ENCODE measurements at regions not wholly inside any gene's neighbourhood (a gene's known extent, or its start where the extent isn't known, plus 50 kb on each side); places are given as distances from the start of the nearest gene placed in this dataset.
"Not testable (repeated sequence)": the region's sequence is repeated elsewhere in the genome, so short reads cannot be mapped to it uniquely, and the experiment has no call there.

GRCh38 chr5:82523633-82524032 lies 245.5 kb upstream of the RPS23 start:
- H3K9ac ChIP-seq (ENCODE audit: low read depth, low read length): no peak overlapping the region
- no peaks in the 10 kb centered on the region for H3K36me3 ChIP-seq (ENCODE audit: control insufficient read depth, insufficient read depth, low read length)

GRCh38 chr5:82522897-82523296 lies 244.7 kb upstream of the RPS23 start:
- no peak overlapping the region for H3K9ac ChIP-seq (ENCODE audit: low read depth, low read length)

More at GRCh38 chr5:82523633-82524032, 245.5 kb upstream of the RPS23 start:
- no peaks in the 10 kb centered on the region for H3K27me3 ChIP-seq (ENCODE audit: control insufficient read depth, insufficient read depth, low read length)
- no peak overlapping the region for H3K27ac ChIP-seq (ENCODE audit: low read depth, low read length)
- H3K4me3 ChIP-seq (ENCODE audit: low read depth, low read length): no peak overlapping the region
- H3K4me1 ChIP-seq (ENCODE audit: control insufficient read depth, insufficient read depth, low read length): peaks cover 15% of the 10 kb centered on the region
- H3K9me3 ChIP-seq (ENCODE audit: control insufficient read depth, insufficient read depth, low read length): no peaks in the 10 kb centered on the region

DNA sequence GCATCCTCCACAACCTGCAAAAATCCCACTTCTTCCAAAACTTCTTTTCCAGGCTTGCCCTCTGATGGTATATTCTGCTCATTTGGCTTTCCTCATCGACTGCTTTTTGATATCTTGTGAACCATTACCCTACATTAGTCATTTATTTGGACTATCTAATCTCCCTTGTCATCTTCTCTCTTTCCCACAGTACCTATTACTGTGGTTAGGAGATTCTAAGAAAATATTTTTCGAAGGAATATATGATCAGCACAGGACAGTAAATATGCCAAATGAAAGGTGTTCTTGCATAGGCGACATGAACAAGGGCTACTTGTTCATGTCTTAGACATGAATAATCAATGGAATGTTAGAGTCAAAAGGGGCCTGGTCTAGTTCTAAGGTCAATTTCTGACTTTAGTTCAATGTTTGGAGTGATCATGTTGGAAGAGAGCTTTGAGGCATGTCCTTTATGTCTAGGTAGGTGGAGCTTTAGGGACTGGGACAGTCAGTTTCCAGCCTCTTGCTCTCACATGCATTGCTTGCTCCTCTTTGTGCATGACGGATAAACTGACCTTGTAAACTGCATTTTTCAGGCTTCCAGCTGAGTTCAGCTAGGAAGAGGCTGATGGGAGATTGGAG lies 243.4 kb upstream of the RPS23 start:
- Histone ChIP-seq H3K36me3 (ENCODE audit: control insufficient read depth, insufficient read depth, low read length) (no peaks in the 10 kb centered on the region), H3K4me3 (ENCODE audit: low read depth, low read length) (no peak overlapping the region), H3K9ac (ENCODE audit: low read depth, low read length) (no peak overlapping the region), H3K4me1 (ENCODE audit: control insufficient read depth, insufficient read depth, low read length) (peaks cover 15% of the 10 kb centered on the region), H3K27ac (ENCODE audit: low read depth, low read length) (no peak overlapping the region), H3K9me3 (ENCODE audit: control insufficient read depth, insufficient read depth, low read length) (no peaks in the 10 kb centered on the region), H3K27me3 (ENCODE audit: control insufficient read depth, insufficient read depth, low read length) (no peaks in the 10 kb centered on the region)

More at GRCh38 chr5:82522897-82523296, 244.7 kb upstream of the RPS23 start:
- no peaks in the 10 kb centered on the region for H3K9me3 ChIP-seq (ENCODE audit: control insufficient read depth, insufficient read depth, low read length)
- no peak overlapping the region for H3K27ac ChIP-seq (ENCODE audit: low read depth, low read length)
- H3K36me3 ChIP-seq (ENCODE audit: control insufficient read depth, insufficient read depth, low read length): no peaks in the 10 kb centered on the region
- no peak overlapping the region for H3K4me3 ChIP-seq (ENCODE audit: low read depth, low read length)
- peaks cover 15% of the 10 kb centered on the region for H3K4me1 ChIP-seq (ENCODE audit: control insufficient read depth, insufficient read depth, low read length)
- H3K27me3 ChIP-seq (ENCODE audit: control insufficient read depth, insufficient read depth, low read length): no peaks in the 10 kb centered on the region

DNA sequence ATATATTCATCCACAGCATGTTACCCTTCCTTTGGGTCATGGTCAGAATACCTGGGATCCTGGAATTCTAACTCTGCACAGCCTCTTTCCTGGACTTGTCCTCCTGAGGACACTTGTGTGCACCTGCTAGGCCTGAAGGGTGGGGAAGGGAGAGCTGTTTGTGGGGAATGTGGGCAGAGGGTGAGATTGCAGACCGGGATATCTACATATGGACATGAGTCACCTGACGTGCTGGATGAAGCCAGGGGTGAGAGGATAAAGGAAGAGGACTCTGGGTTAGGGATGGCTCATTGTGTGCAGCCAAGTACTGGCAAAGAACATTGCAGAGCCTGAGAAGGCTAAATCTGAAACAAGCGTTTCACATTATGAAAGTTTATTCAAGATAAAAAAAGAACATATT lies 241.4 kb upstream of the RPS23 start:
- no peaks in the 10 kb centered on the region for H3K36me3 ChIP-seq (ENCODE audit: control insufficient read depth, insufficient read depth, low read length)
- H3K27me3 ChIP-seq (ENCODE audit: control insufficient read depth, insufficient read depth, low read length): no peaks in the 10 kb centered on the region
- no peak overlapping the region for H3K4me3 ChIP-seq (ENCODE audit: low read depth, low read length)
- no peaks in the 10 kb centered on the region for H3K9me3 ChIP-seq (ENCODE audit: control insufficient read depth, insufficient read depth, low read length)
- peaks cover 15% of the 10 kb centered on the region for H3K4me1 ChIP-seq (ENCODE audit: control insufficient read depth, insufficient read depth, low read length)
- no peak overlapping the region for H3K27ac ChIP-seq (ENCODE audit: low read depth, low read length)
- no peak overlapping the region for H3K9ac ChIP-seq (ENCODE audit: low read depth, low read length)

DNA sequence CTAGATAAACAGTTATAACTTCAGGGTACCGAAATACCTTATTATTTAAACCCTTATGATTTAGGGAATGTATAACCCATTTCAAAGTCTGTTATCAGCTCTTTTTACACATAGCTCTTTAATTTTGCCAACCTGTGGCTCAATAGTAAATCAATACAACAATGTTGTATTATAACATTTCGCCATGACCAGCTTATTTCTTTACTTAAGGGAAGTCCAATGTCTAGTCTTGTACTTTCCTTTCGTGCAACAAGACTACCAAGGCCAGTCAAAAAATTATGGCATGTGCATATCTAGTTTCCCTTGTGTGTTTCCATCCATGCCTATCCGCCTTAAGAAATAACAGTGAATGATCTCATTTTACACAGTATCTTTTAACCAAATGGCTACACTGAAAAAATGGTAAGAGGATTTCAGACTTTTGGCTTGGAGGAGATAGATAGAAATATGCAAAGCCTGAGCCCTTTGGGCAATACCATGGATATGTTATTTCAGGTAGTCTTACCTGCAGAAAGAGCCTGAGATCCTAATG lies 239.5 kb upstream of the RPS23 start:
- no peaks in the 10 kb centered on the region for H3K36me3 ChIP-seq (ENCODE audit: control insufficient read depth, insufficient read depth, low read length)
- no peak overlapping the region for H3K4me3 ChIP-seq (ENCODE audit: low read depth, low read length)
- no peak overlapping the region for H3K9ac ChIP-seq (ENCODE audit: low read depth, low read length)
- no peaks in the 10 kb centered on the region for H3K4me1 ChIP-seq (ENCODE audit: control insufficient read depth, insufficient read depth, low read length)
- H3K9me3 ChIP-seq (ENCODE audit: control insufficient read depth, insufficient read depth, low read length): no peaks in the 10 kb centered on the region
- no peak overlapping the region for H3K27ac ChIP-seq (ENCODE audit: low read depth, low read length)
- H3K27me3 ChIP-seq (ENCODE audit: control insufficient read depth, insufficient read depth, low read length): no peaks in the 10 kb centered on the region

GRCh38 chr5:82513738-82514137 lies 235.6 kb upstream of the RPS23 start:
- H3K9me3 ChIP-seq (ENCODE audit: control insufficient read depth, insufficient read depth, low read length): no peaks in the 10 kb centered on the region
- no peak overlapping the region for H3K4me3 ChIP-seq (ENCODE audit: low read depth, low read length)
- H3K9ac ChIP-seq (ENCODE audit: low read depth, low read length): no peak overlapping the region
- no peaks in the 10 kb centered on the region for H3K27me3 ChIP-seq (ENCODE audit: control insufficient read depth, insufficient read depth, low read length)
- H3K36me3 ChIP-seq (ENCODE audit: control insufficient read depth, insufficient read depth, low read length): no peaks in the 10 kb centered on the region
- no peak overlapping the region for H3K27ac ChIP-seq (ENCODE audit: low read depth, low read length)
- H3K4me1 ChIP-seq (ENCODE audit: control insufficient read depth, insufficient read depth, low read length): peaks cover 14% of the 10 kb centered on the region; the same call in 1 of the 2 replicates

DNA sequence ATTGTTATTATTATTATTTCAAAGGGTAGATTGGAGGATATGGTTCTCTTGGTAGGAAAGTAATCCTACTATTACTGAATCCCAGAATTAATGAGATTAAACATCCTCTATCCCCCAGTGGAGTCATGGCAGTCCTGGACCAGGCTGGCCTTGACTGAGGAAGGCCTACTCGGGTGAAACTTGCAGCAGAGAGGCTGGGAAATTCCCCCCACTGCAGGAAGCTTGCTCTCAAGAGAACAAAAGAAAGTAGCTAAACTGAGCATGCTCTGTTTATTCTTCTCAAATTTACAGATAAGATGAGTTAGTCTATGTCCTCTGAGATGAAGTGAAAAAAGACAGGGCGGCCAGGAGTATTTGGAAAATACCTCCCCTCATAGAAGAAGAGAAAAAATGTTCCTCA lies 233.9 kb upstream of the RPS23 start:
- Histone ChIP-seq H3K9me3 (ENCODE audit: control insufficient read depth, insufficient read depth, low read length) (no peaks in the 10 kb centered on the region), H3K36me3 (ENCODE audit: control insufficient read depth, insufficient read depth, low read length) (no peaks in the 10 kb centered on the region), H3K27me3 (ENCODE audit: control insufficient read depth, insufficient read depth, low read length) (no peaks in the 10 kb centered on the region), H3K27ac (ENCODE audit: low read depth, low read length) (no peak overlapping the region), H3K9ac (ENCODE audit: low read depth, low read length) (no peak overlapping the region), H3K4me3 (ENCODE audit: low read depth, low read length) (no peak overlapping the region), H3K4me1 (ENCODE audit: control insufficient read depth, insufficient read depth, low read length) (peaks cover 14% of the 10 kb centered on the region; the same call in 1 of the 2 replicates)

DNA sequence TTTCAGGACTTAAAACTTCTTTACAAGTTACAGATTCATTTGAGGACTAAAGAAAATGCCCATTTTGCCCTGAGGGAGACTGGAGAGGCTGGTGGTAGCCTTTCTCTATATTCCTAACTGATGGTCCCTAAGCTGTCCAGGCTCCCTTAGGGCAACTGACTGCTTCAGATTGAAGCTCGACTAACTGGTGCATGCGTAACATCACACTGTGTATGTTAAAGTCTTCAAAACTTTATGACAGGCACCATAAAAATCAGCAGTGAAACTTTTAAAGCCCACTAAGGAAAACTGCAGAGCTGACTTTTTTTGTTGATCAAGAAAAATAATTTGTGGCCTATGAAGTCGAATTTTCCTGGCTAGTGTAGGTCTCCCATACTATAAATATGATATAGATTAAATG lies 233.0 kb upstream of the RPS23 start:
- H3K4me1 ChIP-seq (ENCODE audit: control insufficient read depth, insufficient read depth, low read length): peaks cover 14% of the 10 kb centered on the region; the same call in 1 of the 2 replicates
- no peaks in the 10 kb centered on the region for H3K36me3 ChIP-seq (ENCODE audit: control insufficient read depth, insufficient read depth, low read length)
- no peaks in the 10 kb centered on the region for H3K9me3 ChIP-seq (ENCODE audit: control insufficient read depth, insufficient read depth, low read length)
- no peak overlapping the region for H3K9ac ChIP-seq (ENCODE audit: low read depth, low read length)
- no peak overlapping the region for H3K27ac ChIP-seq (ENCODE audit: low read depth, low read length)
- H3K4me3 ChIP-seq (ENCODE audit: low read depth, low read length): no peak overlapping the region
- H3K27me3 ChIP-seq (ENCODE audit: control insufficient read depth, insufficient read depth, low read length): no peaks in the 10 kb centered on the region

- Histone ChIP-seq H3K27me3 (ENCODE audit: control insufficient read depth, insufficient read depth, low read length) (no peaks in the 10 kb centered on the region), H3K4me1 (ENCODE audit: control insufficient read depth, insufficient read depth, low read length) (peaks cover 14% of the 10 kb centered on the region; the same call in 1 of the 2 replicates), H3K9ac (ENCODE audit: low read depth, low read length) (no peak overlapping the region), H3K4me3 (ENCODE audit: low read depth, low read length) (no peak overlapping the region), H3K27ac (ENCODE audit: low read depth, low read length) (no peak overlapping the region), H3K9me3 (ENCODE audit: control insufficient read depth, insufficient read depth, low read length) (no peaks in the 10 kb centered on the region), H3K36me3 (ENCODE audit: control insufficient read depth, insufficient read depth, low read length) (no peaks in the 10 kb centered on the region)
Observed at GRCh38 chr5:82509762-82510161, 231.6 kb upstream of the RPS23 start.

- H3K4me3 ChIP-seq (ENCODE audit: low read depth, low read length); H3K27ac ChIP-seq (ENCODE audit: low read depth, low read length); H3K4me1 ChIP-seq (ENCODE audit: control insufficient read depth, insufficient read depth, low read length); H3K9me3 ChIP-seq (ENCODE audit: control insufficient read depth, insufficient read depth, low read length); H3K27me3 ChIP-seq (ENCODE audit: control insufficient read depth, insufficient read depth, low read length); H3K9ac ChIP-seq (ENCODE audit: low read depth, low read length); H3K36me3 ChIP-seq (ENCODE audit: control insufficient read depth, insufficient read depth, low read length): not testable (repeated sequence)
Observed at GRCh38 chr5:82506390-82506789, 228.2 kb upstream of the RPS23 start.

- Histone ChIP-seq H3K27ac (ENCODE audit: low read depth, low read length) (no peak overlapping the region), H3K9ac (ENCODE audit: low read depth, low read length) (no peak overlapping the region), H3K27me3 (ENCODE audit: control insufficient read depth, insufficient read depth, low read length) (no peaks in the 10 kb centered on the region)
Observed at GRCh38 chr5:82499725-82500244, 221.6 kb upstream of the RPS23 start.

More at GRCh38 chr5:82499725-82500244, 221.6 kb upstream of the RPS23 start:
- no peaks in the 10 kb centered on the region for H3K9me3 ChIP-seq (ENCODE audit: control insufficient read depth, insufficient read depth, low read length)
- no peaks in the 10 kb centered on the region for H3K4me1 ChIP-seq (ENCODE audit: control insufficient read depth, insufficient read depth, low read length)
- H3K4me3 ChIP-seq (ENCODE audit: low read depth, low read length): no peak overlapping the region
- no peaks in the 10 kb centered on the region for H3K36me3 ChIP-seq (ENCODE audit: control insufficient read depth, insufficient read depth, low read length)
